Stimulated activated CD4-positive, alpha-beta T cell treated with anti-CD3 and anti-CD28 coated beads, Interleukin-15, amount 100 ng/mL, for 1 hour (primary cell): ENCODE measurements at regions not wholly inside any gene's neighbourhood (a gene's known extent, or its start where the extent isn't known, plus 50 kb on each side); places are given as distances from the start of the nearest gene placed in this dataset.

Source experiments
- DNase-seq, 2 donors: peaks; one replicate each; pipeline ENCODE4 v3.0.0-alpha.2; 2020; ENCODE audit warnings: low read depth in 1 of 2, low spot score in 1 of 2

GRCh38 chr4:156710365-156711192, 261.0 kb downstream of the PDGFC start:
- no peak for DNase-seq

GRCh38 chr4:156705311-156705710, 266.3 kb downstream of the PDGFC start:
- no peak for DNase-seq

GRCh38 chr4:156695163-156695562, 276.4 kb downstream of the PDGFC start:
- no peak for DNase-seq

- DNase-seq = no peak
Observed at GRCh38 chr4:156694413-156694812, 277.2 kb downstream of the PDGFC start.

- DNase-seq = no peak
Observed at GRCh38 chr4:156693557-156693956, 278.0 kb downstream of the PDGFC start.

GRCh38 chr4:156692016-156692415, 279.6 kb downstream of the PDGFC start:
- DNase-seq = no peak

GRCh38 chr4:156690572-156690971, 281.0 kb downstream of the PDGFC start:
- no peak for DNase-seq

GRCh38 chr4:156686120-156686519, 285.5 kb downstream of the PDGFC start:
- DNase-seq = no peak

- DNase-seq = no peak
Observed at GRCh38 chr4:156685308-156685707, 286.3 kb downstream of the PDGFC start.

- no peak for DNase-seq
Observed at GRCh38 chr4:156677656-156678055, 293.9 kb downstream of the PDGFC start.

GRCh38 chr4:156677131-156677531, 294.5 kb downstream of the PDGFC start:
- no peak for DNase-seq

- DNase-seq = no peak
Observed at GRCh38 chr4:156676116-156676851, 295.3 kb downstream of the PDGFC start.

- DNase-seq = no peak
Observed at GRCh38 chr4:156673483-156673882, 298.1 kb downstream of the PDGFC start.

- no peak for DNase-seq
Observed at GRCh38 chr4:156672492-156673305, 298.9 kb downstream of the PDGFC start.

- DNase-seq = no peak
Observed at GRCh38 chr4:156665780-156666366, 305.7 kb downstream of the PDGFC start.

- no peak for DNase-seq
Observed at GRCh38 chr4:156663663-156664062, 307.9 kb downstream of the PDGFC start.

GRCh38 chr4:156662921-156663320, 308.7 kb downstream of the PDGFC start:
- no peak for DNase-seq

GRCh38 chr4:156661555-156661954, 310.0 kb downstream of the PDGFC start:
- DNase-seq = no peak

GRCh38 chr4:156660465-156660864, 311.1 kb downstream of the PDGFC start:
- DNase-seq = no peak

GRCh38 chr4:156659983-156660382, 311.6 kb downstream of the PDGFC start:
- DNase-seq = no peak

GRCh38 chr4:156659570-156659969, 312.0 kb downstream of the PDGFC start:
- DNase-seq = no peak
